ENCODE measurements at regions not wholly inside any gene's neighbourhood (a gene's known extent, or its start where the extent isn't known, plus 50 kb on each side); places are given as distances from the start of the nearest gene placed in this dataset.
"Not testable (repeated sequence)": the region's sequence is repeated elsewhere in the genome, so short reads cannot be mapped to it uniquely, and the experiment has no call there.

GRCh38 chr18:55762424-55762823 lies 174.4 kb upstream of the TCF4 start:
- DNase-seq, result no peak

- DNase-seq, result no peak
Measured at GRCh38 chr18:55753643-55754263, 165.8 kb upstream of the TCF4 start.

GRCh38 chr18:55751476-55751875 lies 163.5 kb upstream of the TCF4 start:
- DNase-seq, result no peak

- no peak for DNase-seq
Measured at GRCh38 chr18:55748227-55748738, 160.3 kb upstream of the TCF4 start.

GRCh38 chr18:55744206-55744605 lies 156.2 kb upstream of the TCF4 start:
- no peak for DNase-seq

- no peak for DNase-seq
Measured at GRCh38 chr18:55743736-55744135, 155.7 kb upstream of the TCF4 start.

GRCh38 chr18:55743133-55743532 lies 155.1 kb upstream of the TCF4 start:
- DNase-seq, result no peak

GRCh38 chr18:55739488-55739887 lies 151.5 kb upstream of the TCF4 start:
- DNase-seq, result no peak

GRCh38 chr18:55738483-55739114 lies 150.6 kb upstream of the TCF4 start:
- no peak for DNase-seq

- DNase-seq, result no peak
Measured at GRCh38 chr18:55737781-55738468, 149.9 kb upstream of the TCF4 start.

- DNase-seq, result no peak
Measured at GRCh38 chr18:55737266-55737665, 149.3 kb upstream of the TCF4 start.

GRCh38 chr18:55735969-55736368 lies 148.0 kb upstream of the TCF4 start:
- DNase-seq, result no peak

- DNase-seq, result no peak
Measured at GRCh38 chr18:55735199-55735855, 147.3 kb upstream of the TCF4 start.

- DNase-seq, result no peak
Measured at GRCh38 chr18:55732227-55733106, 144.5 kb upstream of the TCF4 start.

GRCh38 chr18:55731594-55732042 lies 143.6 kb upstream of the TCF4 start:
- DNase-seq, result no peak

GRCh38 chr18:55721006-55721405 lies 133.0 kb upstream of the TCF4 start:
- DNase-seq, result not testable (repeated sequence)

GRCh38 chr18:55713707-55714106 lies 125.7 kb upstream of the TCF4 start:
- no peak for DNase-seq

- DNase-seq, result no peak
Measured at GRCh38 chr18:55706898-55707297, 118.9 kb upstream of the TCF4 start.

GRCh38 chr18:55699233-55699765 lies 111.3 kb upstream of the TCF4 start:
- no peak for DNase-seq

GRCh38 chr18:55696811-55697210 lies 108.8 kb upstream of the TCF4 start:
- no peak for DNase-seq

GRCh38 chr18:55695091-55695490 lies 107.1 kb upstream of the TCF4 start:
- DNase-seq, result no peak

- no peak for DNase-seq
Measured at GRCh38 chr18:55694291-55694690, 106.3 kb upstream of the TCF4 start.
